Embryonic facial prominence (tissue), 1 donor: ENCODE measurements at regions not wholly inside any gene's neighbourhood (a gene's known extent, or its start where the extent isn't known, plus 50 kb on each side); places are given as distances from the start of the nearest gene placed in this dataset.
"Not testable (repeated sequence)": the region's sequence is repeated elsewhere in the genome, so short reads cannot be mapped to it uniquely, and the experiment has no call there.

ENCODE experiments used
- DNase-seq: peaks from one replicate; pipeline ENCODE4 v3.0.0-alpha.2; 2016; ENCODE audit errors: extremely low spot score

DNA sequence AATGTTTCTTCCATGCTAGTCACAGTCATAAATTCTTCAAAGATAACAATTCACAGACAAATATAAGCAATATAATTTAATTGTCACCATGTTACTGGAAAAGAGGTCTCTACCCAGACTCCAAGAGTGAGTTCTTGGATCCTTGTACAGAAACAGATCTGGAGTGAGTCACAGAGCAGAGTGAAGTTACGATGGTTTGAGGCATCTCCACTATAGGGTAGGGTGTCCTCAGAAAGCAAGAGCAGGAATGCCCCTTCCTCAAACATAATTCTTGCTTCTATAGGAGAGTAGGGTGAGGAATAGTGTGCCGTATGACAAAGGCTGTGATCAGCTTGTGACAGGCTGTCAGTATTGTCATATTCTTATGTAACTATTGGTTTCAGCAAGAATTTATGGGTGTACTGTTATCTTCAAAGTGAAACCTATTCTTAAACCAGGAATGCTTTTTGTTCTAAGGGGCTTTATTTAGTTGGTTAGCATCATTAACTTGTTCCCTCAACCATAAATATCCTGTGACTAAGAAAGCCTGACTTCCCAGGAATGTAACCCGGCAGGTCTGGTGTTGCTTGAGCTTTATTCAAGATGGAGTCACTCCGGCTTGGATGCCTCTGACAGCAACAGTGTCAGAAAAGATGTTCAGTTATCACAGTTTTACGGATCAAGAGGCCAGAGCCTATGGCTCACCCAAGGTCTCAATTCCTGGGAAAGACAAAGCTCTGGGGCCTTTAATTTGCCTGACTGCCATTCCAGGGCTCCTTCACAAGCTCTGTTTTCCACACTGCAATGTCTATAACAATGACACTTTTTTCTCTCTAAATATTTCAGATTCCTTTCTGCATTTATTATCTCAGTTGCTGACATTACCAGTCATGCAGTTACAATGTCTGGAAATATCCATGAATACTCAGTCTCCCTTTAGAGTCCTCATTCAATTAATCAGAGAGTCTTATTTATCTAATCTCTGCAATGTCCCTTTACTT is 298.6 kb downstream of the C6orf118 start:
- no peak for DNase-seq

DNA sequence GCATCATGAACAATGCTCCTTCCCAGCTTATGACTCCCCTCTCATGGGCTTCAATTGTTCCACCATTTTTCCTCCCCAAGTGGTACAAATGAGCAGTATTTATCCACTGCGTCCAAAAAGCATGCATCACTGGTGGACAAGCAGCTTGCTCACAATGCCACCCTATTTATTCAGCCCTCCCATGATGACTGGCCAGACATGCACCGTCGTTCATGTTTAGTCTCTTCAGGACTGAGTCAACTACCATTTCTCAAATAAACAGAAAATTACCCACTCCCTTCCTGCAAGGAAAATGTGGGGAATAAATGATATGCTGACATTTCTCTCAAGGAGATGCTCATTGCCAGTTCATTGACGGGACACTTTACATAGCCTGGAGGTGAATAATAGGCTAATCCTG is 300.4 kb downstream of the C6orf118 start:
- DNase-seq, result no peak

DNA sequence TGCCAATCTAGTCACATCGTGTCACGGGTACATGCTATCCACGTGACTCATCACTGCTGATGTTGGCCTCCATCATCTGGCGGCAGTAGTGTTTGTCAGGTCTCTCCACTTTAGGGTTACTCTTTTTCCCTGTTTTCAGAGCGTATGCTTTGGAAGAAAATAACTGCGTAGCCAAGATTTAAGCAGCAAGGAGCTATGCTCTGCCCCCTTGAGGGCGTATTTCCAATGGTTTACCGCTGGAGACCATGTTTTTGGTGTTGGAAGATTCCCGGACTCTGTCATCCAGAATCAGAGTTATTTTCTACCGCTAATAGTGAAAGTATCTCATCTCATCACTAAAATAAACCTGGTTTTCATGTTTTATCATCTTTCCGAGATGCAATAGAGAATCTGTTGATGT is 306.5 kb downstream of the C6orf118 start:
- no peak for DNase-seq

DNA sequence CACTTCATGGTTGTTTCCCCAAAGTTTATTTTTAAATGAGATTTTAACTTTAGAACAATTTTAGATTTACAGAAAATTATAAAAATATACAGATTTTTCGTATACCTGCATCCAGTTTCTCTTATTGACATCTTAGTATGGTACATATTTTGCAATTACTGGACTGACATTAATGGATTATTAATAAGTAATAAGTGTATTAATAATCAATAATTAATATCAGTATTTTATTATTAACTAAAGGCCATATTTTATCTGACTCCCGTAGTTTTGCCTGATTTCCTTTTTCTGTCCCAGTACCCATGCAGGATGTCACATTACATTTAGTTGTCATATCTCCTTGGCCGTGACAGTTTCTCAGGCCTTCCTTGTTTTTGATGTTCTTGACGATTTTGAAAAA is 307.0 kb downstream of the C6orf118 start:
- no peak for DNase-seq

DNA sequence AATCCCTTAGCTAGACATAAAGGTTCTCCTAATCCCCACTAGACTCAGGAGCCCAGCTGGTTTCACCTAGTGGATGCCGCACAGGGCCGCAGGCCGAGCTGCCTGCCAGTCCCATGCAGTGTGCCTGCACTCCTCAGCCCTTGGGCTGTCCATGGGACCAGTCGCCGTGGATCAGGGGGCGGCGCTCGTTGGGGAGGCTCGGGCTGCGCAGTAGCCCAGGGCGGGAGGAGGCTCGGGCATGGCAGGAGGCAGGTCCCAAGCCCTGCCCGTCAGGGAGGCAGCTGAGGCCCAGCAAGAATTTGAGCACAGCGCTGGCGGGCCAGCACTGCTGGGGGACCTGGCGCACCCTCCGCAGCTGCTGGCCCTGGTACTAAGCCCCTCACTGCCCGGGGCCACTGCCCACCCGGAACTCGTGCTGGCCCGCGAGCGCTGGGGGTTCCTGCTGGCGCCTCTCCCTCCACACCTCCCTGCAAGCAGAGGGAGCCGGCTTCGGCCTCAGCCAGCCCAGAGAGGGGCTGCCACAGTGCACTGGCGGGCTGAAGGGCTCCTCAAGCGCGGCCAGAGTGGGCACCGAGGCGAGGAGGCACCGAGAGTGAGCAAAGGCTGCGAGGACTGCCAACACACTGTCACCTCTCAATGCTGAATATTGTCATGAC is 307.8 kb downstream of the C6orf118 start:
- DNase-seq, result no peak

DNA sequence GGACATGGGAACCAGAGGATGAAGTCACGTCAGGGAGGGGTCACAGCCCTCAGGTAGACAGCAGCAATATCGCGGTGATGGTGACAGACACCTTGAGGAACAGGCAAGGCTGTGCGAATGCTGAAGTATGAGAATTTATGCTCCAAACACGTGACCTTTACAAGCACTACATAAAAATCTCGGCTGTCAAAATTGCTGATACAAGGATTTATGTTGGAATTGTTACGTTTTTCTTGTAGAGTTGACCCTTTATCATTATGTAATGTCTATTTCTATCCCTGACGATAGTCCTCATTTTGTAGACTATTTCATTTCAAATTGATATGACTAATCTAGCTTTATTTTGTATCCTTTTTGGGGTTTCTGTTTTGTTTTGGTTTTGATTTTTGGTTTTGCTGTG is 311.1 kb downstream of the C6orf118 start:
- no peak for DNase-seq

DNA sequence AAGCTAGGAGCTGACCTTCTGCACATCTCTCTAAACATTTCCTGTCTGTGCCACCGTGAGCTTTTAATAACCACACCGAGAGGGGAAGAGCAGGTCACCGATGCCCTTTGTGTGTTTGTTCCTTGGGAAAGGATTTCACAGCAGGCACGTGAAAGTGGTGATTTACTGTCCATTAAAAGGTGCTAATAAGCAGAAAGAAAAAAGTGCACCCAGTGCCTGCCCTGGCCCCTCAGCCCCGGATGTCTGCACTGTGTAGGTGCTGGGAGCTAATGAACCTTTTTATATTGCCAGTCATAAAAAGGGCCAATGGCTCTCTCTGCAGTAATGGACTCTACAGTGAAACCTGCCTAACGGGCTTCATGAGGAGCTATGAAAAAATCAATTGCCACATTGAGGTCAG is 312.6 kb downstream of the C6orf118 start:
- no peak for DNase-seq

DNA sequence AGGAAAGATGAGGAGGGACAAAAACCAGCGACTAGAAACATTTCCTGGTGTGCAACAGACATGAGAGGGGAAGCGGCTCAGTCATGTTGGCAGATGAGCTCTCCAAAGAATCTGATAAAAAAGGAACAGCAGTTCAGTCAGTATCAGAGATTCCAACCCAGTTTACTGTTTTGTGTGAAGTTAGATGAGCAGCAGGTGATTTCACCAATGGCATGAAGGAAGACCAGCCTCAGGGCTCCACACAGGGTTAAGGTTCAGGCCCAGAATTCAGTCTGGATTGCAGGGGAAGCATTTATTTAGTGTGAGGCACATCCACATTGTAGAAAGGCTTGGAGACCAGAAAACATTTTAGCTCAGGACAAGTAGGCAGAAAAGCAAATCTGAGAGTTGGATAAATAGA is 317.8 kb downstream of the C6orf118 start:
- DNase-seq, result no peak

DNA sequence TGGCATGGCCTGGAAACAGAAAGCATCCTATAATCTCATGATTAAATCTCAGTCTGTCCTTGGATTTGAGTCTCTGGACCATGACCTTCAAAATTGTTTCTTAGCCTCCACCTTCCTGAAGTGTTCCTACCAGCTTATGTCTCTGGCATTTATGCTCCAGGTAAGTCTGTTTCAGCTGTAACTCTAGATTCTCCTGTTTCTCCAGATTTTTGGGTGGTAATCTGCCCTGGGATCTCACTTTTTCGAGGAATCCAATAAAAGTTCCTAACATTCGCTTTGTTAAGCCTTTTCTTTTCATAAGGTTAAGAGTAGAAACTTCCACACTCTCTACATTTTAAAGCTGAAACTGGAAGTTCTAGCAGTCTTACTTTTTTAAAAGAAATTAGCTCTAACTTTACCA is 318.5 kb downstream of the C6orf118 start:
- DNase-seq, result no peak

DNA sequence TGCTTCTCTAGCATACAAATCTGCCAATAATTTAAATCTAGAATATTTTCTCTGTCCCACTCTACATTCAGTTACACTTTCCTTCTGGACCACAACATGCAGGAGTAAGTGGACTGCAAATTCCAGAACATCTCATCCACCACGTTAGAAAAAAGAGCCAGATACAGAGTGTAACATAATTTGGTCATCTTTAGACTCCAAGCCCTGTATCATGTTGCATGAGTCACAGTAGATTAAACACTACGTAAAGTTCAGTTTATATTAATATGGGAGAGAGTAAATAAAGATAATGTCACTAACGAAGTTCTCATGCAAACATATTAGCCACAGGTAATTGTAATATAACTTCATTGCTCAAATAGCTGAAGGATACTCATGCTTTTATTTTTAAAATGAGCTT is 327.0 kb downstream of the C6orf118 start:
- no peak for DNase-seq

DNA sequence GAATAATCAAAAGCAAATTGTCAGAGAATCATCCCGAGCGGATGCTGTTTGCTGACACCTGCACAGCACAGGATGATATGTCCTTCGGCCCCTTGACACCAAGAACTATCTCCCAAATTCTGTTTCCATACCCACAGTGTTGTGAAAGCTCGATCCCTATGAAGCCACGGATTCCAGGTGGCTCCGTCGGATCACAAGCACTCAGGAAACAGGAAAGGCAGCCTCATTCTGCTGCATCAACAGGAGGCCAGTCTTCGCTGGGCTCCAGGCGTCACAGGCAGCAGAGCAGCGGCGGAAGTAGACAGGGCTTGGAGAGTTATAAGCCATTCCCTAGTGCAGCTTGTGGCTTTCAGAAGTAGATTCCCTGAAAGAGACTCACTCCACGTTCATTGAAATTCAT is 342.3 kb downstream of the C6orf118 start:
- DNase-seq, result no peak

DNA sequence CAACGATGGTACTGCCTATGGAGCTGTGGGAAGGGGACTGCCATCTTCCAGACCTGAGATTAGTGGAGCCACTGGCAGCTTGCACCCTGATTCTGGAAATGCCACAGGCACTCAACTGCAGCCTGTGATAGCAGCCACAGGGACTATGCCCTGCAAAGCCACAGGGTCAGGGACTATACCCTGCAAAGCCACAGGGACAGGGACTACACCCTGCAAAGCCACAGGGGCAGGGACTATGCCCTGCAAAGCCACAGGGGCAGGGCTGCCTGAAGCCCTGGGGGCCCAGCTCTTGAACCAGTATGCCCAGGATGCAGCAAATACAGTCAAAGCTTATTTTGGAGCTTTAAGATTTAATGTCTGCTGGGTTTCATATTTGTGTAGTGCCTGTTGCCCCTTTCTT is 346.6 kb downstream of the C6orf118 start:
- no peak for DNase-seq

DNA sequence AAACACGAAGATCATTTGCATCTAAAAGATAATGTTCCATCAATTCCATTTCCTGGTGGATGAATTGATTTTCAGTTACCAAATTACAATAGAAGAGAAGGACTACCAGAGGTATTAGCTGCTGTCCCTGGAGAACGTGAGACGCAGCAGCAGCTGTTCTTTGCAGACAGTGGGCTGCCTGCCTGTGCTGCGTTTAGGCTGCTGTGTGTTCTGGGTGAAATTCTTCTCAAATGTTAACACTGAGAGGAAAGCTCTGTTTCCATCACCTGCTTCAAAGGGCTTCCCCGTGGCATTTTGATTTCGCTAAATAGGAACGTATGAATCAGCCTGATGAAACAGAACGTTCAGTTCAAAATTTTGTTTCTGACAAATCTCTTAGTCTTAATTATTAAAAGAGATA is 362.2 kb downstream of the C6orf118 start:
- no peak for DNase-seq

DNA sequence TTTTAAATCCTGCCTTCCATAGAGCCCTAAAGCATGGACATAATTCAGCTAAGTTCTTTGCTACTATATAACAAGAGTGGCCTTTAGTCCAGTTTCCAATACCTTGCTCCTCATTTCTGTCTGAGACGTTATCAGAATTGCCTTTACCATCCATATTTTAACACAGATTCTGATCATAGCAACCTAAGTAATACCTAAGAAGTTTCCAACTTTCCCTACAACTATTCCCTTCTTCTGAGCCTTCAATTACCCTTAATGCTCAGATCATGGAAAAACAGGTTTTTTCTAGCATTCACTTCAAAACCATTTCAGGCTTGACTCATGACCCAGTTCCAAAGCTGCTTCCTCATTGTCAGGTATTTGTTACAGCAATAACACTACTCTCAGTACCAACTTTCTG is 367.1 kb downstream of the C6orf118 start:
- DNase-seq, result no peak

DNA sequence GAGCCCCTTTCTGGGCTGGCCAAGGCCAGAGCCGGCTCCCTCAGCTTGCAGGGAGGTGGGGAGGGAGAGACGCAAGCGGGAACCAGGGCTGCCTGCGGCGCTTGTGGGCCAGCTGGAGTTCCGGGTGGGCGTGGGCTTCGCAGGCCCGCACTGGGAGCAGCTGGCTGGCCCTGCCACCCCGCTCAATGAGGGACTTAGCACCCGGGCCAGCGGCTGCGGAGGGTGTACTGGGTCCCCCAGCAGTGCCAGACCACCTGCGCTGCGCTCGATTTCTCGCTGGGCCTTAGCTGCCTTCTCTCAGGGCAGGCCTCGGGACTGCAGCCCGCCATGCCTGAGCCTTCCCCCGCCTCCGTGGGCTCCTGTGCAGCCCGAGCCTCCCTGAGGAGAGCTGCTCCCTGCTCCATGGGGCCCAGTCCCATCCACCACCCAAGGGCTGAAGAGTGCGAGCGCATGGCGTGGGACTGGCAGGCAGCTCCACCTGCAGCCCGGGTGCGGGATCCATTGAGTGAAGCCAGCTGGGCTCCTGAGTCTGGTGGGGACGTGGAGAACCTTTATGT is 376.1 kb downstream of the C6orf118 start:
- not testable (repeated sequence) for DNase-seq

DNA sequence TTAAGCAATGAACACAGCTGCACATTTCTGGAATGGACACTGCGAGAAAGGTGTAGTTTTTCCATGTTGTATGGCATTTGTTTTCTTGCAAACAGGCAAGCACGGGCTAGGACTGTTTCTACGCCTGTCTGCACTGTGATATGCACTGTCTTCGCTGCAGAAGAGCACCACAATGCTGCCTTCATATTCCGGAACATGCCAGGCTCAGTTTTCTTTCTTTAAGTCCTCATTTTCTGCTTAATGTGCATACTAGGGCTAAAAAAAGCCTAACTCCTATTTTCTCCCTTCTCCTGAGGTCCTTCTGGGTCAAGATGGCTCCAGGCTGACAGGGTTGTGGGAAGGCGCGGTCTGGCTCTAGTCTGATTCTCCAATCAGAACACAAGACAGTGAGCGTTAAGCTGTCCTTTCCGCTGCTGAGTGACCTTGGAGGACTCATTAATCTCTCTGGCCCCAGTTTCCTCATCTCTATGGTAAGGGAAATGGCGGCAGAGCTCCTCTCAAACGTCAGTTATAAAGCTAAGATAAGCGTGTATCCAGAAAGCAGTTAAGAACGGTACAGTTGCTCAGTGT is 379.9 kb downstream of the C6orf118 start:
- no peak for DNase-seq

DNA sequence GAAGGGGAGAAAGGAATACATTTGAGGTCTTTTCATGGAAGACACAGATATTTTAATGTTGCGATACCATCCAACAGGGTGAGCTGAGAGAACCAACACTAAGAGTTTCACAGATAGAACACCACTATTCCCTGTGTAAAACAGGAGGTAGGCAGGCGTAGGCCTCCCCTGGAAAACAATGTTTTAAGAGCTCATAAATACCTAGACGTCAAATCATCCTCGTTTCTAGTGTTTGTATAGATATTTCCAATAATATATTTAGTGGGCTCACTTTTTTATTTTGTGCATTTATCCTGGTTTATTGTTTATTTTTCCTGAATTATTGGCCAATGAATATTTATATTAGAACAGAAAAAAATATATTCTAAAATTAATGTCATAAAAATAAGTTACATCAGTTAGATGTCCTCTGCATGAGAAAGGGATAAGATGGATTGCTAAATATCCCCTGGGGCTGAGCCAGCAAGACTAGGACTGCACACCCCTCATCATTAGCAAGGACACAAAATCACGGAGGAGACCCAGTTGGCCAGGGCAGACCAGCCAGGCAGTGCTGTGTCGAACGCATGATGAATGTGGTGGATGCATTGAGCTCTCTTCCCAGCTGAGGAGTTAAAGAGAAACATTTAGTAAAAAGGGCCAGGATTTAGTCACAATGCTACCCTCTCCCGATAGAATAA is 380.5 kb downstream of the C6orf118 start:
- no peak for DNase-seq

DNA sequence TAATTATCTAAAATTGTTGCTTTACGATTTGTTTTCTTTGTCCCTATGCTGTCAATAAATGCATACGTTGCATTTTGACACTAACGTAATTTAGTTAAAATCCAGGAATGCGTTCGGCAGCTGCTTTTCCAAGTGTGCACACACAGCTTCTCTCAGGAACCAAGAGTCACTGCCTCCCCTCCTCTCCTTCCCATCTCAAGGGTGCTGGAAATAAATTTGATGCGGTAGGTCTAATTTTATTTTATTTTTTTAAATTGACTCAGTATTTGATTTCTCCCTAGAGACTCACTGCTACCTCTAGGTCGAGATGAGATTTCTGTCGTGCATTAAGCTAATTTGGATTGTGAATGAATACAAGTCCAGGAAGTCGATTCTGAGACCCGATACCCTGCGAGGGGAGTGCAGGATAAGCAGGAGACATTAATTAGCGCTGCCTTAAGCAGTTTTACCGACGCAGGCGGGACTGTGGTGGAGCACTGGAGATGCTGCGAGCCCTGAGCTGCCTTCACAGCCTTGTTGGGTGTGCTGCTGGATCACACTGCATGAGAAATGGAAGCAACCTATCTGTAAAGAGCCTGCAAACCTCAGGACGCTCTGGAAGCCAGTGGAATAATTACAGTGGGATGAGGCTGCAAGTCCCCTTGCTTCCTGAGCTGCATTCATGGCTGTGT is 381.2 kb downstream of the C6orf118 start:
- no peak for DNase-seq

DNA sequence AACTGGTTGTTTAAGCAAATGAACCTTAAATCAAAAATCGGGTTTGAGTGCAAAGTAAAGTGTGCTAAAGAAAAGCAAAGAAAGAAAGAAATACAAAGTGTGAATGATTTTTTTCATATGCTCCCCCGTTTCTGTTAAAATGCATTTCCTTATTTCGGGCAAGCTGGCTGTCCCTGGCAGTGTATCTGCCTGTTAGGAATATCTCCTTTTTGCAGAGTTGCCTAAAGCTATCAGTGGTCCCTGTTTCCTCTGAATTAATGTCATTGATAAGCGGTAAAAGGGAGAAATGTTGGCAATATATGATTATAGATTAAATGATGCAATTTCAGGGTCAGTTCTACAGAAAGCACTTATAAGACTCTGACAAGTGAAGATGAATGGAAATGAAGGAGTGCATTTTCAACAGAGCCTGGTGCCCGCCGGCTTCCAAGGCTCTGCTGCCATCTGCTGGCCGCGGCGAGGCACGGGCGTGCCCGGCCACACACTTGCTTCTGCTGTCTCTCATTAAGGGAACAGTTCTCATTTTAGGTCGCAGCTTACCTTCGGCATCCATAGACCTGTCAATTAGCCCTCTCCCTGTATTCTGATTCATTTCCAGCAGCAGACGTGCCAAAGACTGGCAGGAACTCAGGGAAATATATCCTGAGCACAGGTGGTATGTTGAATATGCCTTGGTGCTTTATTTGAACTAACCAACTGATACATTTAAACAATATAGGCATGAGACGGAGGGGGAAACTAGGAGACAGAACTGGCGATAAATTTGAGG is 381.9 kb downstream of the C6orf118 start:
- DNase-seq, result peak; percentile 40

DNA sequence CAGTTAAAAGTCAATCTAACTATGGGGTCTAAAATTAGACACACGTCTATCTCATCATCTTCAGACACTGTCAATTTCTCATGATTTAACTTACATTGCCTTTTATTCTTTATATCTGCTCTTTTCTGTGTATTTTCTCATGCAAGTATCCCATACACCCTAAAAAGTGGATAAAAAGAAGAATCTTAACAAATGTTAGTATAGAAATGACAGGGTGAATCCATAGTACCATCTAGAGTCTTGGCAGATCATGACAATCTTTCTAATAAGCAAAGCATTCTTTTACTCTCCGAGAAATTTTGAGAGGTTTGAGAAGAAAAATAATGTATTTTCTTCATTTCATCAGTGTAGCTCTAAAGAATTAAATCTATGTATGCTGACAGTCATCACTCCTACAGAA is 382.7 kb downstream of the C6orf118 start:
- no peak for DNase-seq
